Mucosa of stomach (tissue), 1 donor: ENCODE measurements at regions not wholly inside any gene's neighbourhood (a gene's known extent, or its start where the extent isn't known, plus 50 kb on each side); places are given as distances from the start of the nearest gene placed in this dataset.

Experiments used
- H3K27me3 ChIP-seq: one replicate; pipeline ENCODE4 v1.7.0; 2013; ENCODE audit warnings: mild to moderate bottlenecking, low read length; ENCODE audit not compliant: control insufficient read depth, insufficient read depth
- H3K36me3 ChIP-seq: one replicate; pipeline ENCODE4 v1.7.0; 2013; ENCODE audit warnings: low read length; ENCODE audit not compliant: control insufficient read depth, insufficient read depth
- H3K4me1 ChIP-seq: one replicate; pipeline ENCODE4 v1.7.0; 2013; ENCODE audit warnings: mild to moderate bottlenecking, low read length; ENCODE audit not compliant: control insufficient read depth, insufficient read depth
- H3K4me3 ChIP-seq: one replicate; pipeline ENCODE4 v1.7.0; 2013; ENCODE audit warnings: low read length
- H3K9ac ChIP-seq: one replicate; pipeline ENCODE4 v1.7.0; 2013; ENCODE audit warnings: mild to moderate bottlenecking, low read length, moderate library complexity
- H3K9me3 ChIP-seq: one replicate; pipeline ENCODE4 v1.7.0; 2013; ENCODE audit warnings: mild to moderate bottlenecking, low read length, moderate library complexity; ENCODE audit not compliant: control insufficient read depth
- donor health status: Pancreatic carcinoma.

DNA sequence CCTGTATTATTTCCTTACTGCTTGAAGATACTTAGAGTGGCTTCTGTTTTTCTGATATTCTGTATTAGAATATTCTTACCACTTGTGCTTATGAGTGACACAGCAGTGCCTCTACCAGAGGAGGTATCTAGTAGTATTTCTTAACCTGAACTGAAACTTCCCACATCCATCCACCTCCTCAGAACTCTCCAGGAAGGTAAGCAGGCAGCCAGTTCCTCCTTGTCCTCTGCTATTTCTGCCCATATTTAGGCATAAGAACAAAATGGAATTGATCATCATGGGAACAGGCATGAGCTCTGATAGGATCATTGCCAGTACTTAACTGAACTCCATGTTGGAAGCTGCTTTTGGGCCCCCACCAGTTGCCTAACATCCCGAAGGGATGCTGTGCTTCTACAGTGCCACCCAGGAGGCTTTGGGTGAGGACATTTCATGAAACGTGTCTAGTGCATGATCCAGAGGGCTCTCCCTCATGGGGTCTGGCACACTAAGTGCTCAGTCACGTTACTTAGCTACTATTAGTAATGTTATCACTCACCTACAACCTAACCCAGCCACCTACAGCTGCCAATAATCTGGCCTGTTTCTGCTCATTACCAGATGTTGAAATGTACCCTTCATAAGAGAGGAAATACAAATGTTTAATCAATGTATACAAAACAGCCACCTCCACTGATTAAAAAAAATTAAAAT lies 520.7 kb downstream of the EIPR1 start:
- H3K4me1 ChIP-seq: no peaks in the 10 kb centered on the region
- no peak overlapping the region for H3K9ac ChIP-seq
- no peaks in the 10 kb centered on the region for H3K27me3 ChIP-seq
- H3K9me3 ChIP-seq: no peaks in the 10 kb centered on the region
- H3K36me3 ChIP-seq: no peaks in the 10 kb centered on the region
- no peak overlapping the region for H3K4me3 ChIP-seq

DNA sequence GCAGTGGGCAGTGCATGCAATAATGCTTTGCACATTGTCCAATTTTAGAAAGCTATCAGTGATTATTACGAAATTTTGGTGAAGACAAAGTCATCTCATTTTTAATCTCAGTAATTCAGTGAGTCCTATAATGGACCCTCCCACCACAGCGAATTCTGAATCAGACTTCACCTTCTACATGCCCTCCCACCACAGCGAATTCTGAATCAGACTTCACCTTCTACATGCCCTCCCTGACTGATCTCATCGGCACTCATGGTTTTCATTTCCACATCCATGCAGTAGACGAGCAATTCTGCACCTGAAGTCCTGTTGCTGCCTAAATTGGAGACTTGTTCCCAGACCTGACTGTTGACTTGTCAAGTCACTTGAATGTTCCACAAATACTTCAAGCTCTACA lies 522.3 kb downstream of the EIPR1 start:
- Histone ChIP-seq H3K4me1 (no peaks in the 10 kb centered on the region), H3K9ac (no peak overlapping the region), H3K27me3 (no peaks in the 10 kb centered on the region), H3K4me3 (no peak overlapping the region), H3K9me3 (no peaks in the 10 kb centered on the region), H3K36me3 (no peaks in the 10 kb centered on the region)

GRCh38 chr2:2853346-2853745 lies 522.3 kb upstream of the MYT1L start:
- H3K4me3 ChIP-seq: no peak overlapping the region
- H3K9ac ChIP-seq: no peak overlapping the region
- no peaks in the 10 kb centered on the region for H3K4me1 ChIP-seq
- no peaks in the 10 kb centered on the region for H3K36me3 ChIP-seq
- H3K9me3 ChIP-seq: no peaks in the 10 kb centered on the region
- H3K27me3 ChIP-seq: no peaks in the 10 kb centered on the region

- H3K4me3 ChIP-seq: no peak overlapping the region
- no peaks in the 10 kb centered on the region for H3K9me3 ChIP-seq
- no peaks in the 10 kb centered on the region for H3K36me3 ChIP-seq
- H3K27me3 ChIP-seq: no peaks in the 10 kb centered on the region
- no peak overlapping the region for H3K9ac ChIP-seq
- no peaks in the 10 kb centered on the region for H3K4me1 ChIP-seq
Observed at GRCh38 chr2:2851806-2852777, 521.0 kb upstream of the MYT1L start.

GRCh38 chr2:2851316-2851715 lies 520.2 kb upstream of the MYT1L start:
- no peaks in the 10 kb centered on the region for H3K27me3 ChIP-seq
- H3K9ac ChIP-seq: no peak overlapping the region
- no peaks in the 10 kb centered on the region for H3K9me3 ChIP-seq
- H3K36me3 ChIP-seq: no peaks in the 10 kb centered on the region
- H3K4me3 ChIP-seq: no peak overlapping the region
- no peaks in the 10 kb centered on the region for H3K4me1 ChIP-seq

DNA sequence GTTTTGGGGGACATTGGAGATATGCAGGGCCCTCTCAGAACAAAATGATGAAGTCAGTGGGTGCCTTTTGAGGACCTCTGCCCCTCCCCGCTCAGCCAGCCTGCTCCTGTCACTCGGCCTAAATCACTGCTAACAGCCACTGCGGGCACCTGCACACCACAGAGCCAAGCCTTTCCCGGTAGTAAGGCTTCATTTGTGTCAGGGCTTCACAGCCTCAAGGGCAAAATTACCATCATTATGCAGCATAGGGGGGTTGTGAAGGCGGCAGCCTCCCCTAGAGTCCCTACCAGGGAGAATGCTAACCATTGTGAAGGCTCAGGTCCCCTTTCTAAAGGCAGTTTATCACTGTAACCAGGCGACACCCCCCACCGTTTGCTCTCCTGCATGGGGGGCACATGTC lies 519.8 kb upstream of the MYT1L start:
- Histone ChIP-seq H3K27me3 (no peaks in the 10 kb centered on the region), H3K4me3 (no peak overlapping the region), H3K4me1 (no peaks in the 10 kb centered on the region), H3K9ac (no peak overlapping the region), H3K9me3 (no peaks in the 10 kb centered on the region), H3K36me3 (no peaks in the 10 kb centered on the region)

DNA sequence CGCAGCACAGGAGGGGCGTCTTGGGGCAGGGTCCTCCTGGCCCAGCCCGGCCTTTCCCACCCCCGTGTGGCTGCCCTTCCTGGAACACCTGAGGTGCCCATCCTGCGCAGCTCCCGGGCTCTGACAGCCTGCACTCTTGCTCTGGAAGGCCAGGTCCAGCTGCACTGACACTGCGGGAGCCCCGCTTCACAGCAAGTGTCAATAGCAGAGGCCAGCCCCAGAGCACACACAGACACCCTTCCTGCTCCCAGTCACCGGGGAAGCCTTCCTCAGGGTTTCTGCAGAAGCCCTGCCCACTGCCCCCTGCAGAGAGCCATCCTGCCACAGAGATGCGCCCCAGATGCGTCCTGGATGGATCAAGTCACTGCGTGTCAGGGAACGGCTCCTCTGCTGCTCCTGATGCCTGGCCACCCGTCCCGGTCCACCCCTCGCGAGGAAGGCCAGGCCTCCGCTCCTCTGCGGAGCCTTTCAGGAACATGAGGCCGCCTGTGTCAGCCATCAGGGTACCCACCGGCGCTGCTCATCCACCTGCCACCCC lies 519.2 kb upstream of the MYT1L start:
- H3K9ac ChIP-seq: no peak overlapping the region
- H3K9me3 ChIP-seq: no peaks in the 10 kb centered on the region
- no peaks in the 10 kb centered on the region for H3K4me1 ChIP-seq

DNA sequence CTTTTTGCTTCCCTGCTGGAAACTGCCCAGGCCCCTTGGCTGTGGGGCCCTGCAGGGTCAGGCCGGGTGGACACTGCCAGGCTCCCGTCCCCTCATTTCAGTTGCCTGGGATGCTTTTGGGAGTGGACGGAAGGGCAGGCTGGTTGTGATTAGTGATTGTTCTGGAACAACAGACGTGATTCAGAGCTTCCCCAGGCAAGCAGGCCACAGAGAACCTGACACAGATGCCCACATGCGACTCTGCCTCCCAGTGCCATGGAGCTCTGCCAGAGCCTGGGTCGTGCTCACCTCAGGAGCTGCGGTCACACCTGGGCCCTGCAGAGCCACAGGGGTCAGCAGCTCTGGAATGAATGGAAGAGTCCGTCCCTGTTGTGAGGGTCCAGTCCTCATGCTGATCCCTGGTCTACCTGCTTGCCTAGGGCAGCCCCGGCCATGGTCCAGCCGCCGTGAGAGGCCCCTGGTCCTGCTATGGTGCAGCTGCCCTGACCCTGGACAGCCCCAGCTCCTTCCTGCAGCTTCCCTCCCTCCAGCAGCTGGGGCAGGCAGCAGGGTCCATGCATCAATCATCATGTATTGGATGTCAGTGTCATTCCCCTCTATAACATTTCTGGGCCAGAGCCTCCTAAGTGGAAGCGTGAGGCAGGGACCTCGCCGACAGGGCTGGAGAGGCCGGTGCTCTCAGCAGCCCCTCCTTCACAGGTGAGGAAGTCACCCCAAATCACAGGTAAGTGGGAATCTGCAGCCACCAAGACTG lies 518.6 kb upstream of the MYT1L start:
- no peak overlapping the region for H3K4me3 ChIP-seq
- no peak overlapping the region for H3K9ac ChIP-seq
- no peaks in the 10 kb centered on the region for H3K4me1 ChIP-seq
- H3K27me3 ChIP-seq: no peaks in the 10 kb centered on the region
- H3K9me3 ChIP-seq: no peaks in the 10 kb centered on the region
- H3K36me3 ChIP-seq: no peaks in the 10 kb centered on the region

More for the DNA sequence above, 519.2 kb upstream of the MYT1L start:
- no peaks in the 10 kb centered on the region for H3K36me3 ChIP-seq
- no peaks in the 10 kb centered on the region for H3K27me3 ChIP-seq
- no peak overlapping the region for H3K4me3 ChIP-seq

DNA sequence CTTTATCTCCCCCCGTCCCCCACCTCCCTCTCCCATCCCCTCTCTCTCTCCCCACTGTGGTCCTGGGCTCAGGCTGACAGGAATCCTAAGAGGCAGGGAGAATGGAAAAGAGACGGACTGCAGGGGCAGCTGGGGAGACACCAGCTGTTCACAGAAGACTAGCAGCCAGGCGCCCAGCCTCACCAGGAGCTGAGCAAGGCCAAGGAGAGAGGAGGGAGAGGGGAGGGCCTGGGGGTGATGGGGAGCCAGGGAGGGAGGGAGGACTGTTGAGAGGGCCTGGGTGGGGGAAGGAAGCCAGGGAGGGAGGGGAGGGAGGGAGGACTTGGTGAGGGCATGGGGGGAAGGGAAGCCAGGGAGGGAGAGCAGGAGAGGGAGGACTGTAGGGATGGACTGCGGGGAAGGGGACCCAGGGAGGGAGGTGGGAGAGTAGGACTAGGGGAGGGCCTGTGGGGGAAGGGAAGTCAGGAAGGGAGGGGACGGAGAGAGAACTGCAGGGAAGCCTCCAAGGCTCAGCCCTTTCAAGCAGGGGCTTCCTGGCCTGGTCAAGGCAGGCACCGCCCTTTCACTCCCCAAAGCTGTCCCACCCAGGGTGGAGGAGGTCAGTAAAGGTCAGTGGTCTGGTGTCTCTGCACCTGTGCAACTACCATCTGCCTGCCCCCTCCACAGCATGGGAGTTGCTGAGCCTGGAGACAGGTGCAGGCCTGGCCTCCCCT lies 517.7 kb upstream of the MYT1L start:
- Histone ChIP-seq H3K4me1 (no peaks in the 10 kb centered on the region), H3K9me3 (no peaks in the 10 kb centered on the region), H3K4me3 (no peak overlapping the region), H3K27me3 (no peaks in the 10 kb centered on the region), H3K9ac (no peak overlapping the region), H3K36me3 (no peaks in the 10 kb centered on the region)

- Histone ChIP-seq H3K27me3 (no peaks in the 10 kb centered on the region), H3K36me3 (no peaks in the 10 kb centered on the region), H3K9me3 (no peaks in the 10 kb centered on the region), H3K4me3 (no peak overlapping the region), H3K9ac (no peak overlapping the region), H3K4me1 (no peaks in the 10 kb centered on the region)
Observed at GRCh38 chr2:2848198-2848597, 517.1 kb upstream of the MYT1L start.

- H3K4me3 ChIP-seq: no peak overlapping the region
Observed at GRCh38 chr2:2847209-2847676, 516.2 kb upstream of the MYT1L start.

More at GRCh38 chr2:2847209-2847676, 516.2 kb upstream of the MYT1L start:
- Histone ChIP-seq H3K4me1 (no peaks in the 10 kb centered on the region), H3K9me3 (no peaks in the 10 kb centered on the region), H3K36me3 (no peaks in the 10 kb centered on the region), H3K9ac (no peak overlapping the region), H3K27me3 (no peaks in the 10 kb centered on the region)
